Transverse colon (tissue), 4 donors: ENCODE measurements at regions not wholly inside any gene's neighbourhood (a gene's known extent, or its start where the extent isn't known, plus 50 kb on each side); places are given as distances from the start of the nearest gene placed in this dataset.

Experiments used
- DNase-seq: peaks from one replicate; pipeline ENCODE4 v3.0.0-alpha.2; 2019
- H3K27ac ChIP-seq, 4 donors: fragments of 200-600 bp; sonication (generic); 2 replicates each; pipeline ENCODE4 v1.5.1; 2016 to 2018; ENCODE audit warnings: inconsistent platforms in 4 of 4
- H3K27me3 ChIP-seq: fragments of 200-600 bp; sonication (generic); 2 replicates; pipeline ENCODE4 v1.5.1; 2017; ENCODE audit warnings: inconsistent platforms
- H3K36me3 ChIP-seq, 4 donors: fragments of 200-600 bp; sonication (generic); 2 replicates each; pipeline ENCODE4 v1.5.1; 2017 to 2019; ENCODE audit warnings: inconsistent platforms in 4 of 4
- H3K4me1 ChIP-seq, 4 donors: fragments of 200-600 bp; sonication (generic); 2 replicates each; pipeline ENCODE4 v1.5.1; 2017 to 2020; ENCODE audit warnings: inconsistent platforms in 4 of 4
- H3K4me3 ChIP-seq, 4 donors: fragments of 200-600 bp; sonication (generic); 1 replicate in 1 of 4; 2 replicates in 3 of 4; pipeline versions ENCODE4 v1.5.1 to v1.6.1; 2017 to 2019; ENCODE audit warnings: inconsistent platforms in 4 of 4
- H3K9me3 ChIP-seq, 2 donors: fragments of 200-600 bp; sonication (generic); 2 replicates each; pipeline ENCODE4 v1.5.1; 2017 to 2019; ENCODE audit warnings: inconsistent platforms in 2 of 2
- EP300 ChIP-seq: sonication (generic); formaldehyde crosslinking; IDR thresholded peaks from one replicate; pipeline ENCODE4 v1.6.1; 2017; ENCODE audit warnings: antibody characterized with exemption, low read depth
- POLR2A ChIP-seq: fragments of 450-650 bp; IDR thresholded peaks from one replicate; pipeline ENCODE4 v1.6.1; 2016; ENCODE audit warnings: antibody characterized with exemption, mild to moderate bottlenecking, moderate library complexity
- POLR2AphosphoS5 ChIP-seq, 3 donors: sonication (generic); formaldehyde crosslinking; IDR thresholded peaks; one replicate each; pipeline ENCODE4 v1.6.1; 2016; ENCODE audit warnings: antibody characterized with exemption in 3 of 3
- WGBS, 2 donors: methylation state at CpG; one replicate each; pipeline ENCODE4 v1.1.5; 2018; ENCODE audit warnings: low coverage in 1 of 2; 5-methylcytosine and 5-hydroxymethylcytosine counted together
- in situ Hi-C, 4 donors: fragments of 200-750 bp; cut with MboI; loops; one replicate each; pipeline versions ENCODE4 v1.15.0 to v1.15.1; 2017; ENCODE audit warnings: low sequenced_read_pairs in 3 of 4, low pct_ligation_motif_present in 1 of 4, low pct_unique_long_range_greater_than_20kb in 1 of 4
- intact Hi-C: fragments of 100-400 bp; cut with DNase I; formaldehyde crosslinking; loops from one replicate; pipeline ENCODE4 v1.15.1; 2023; ENCODE audit warnings: low total_unique reads
- TF ChIP-seq, protein P1 (sequence below), 5 experiments: fragments of 200-600 bp in 3 of 5; fragments of 450-650 bp in 2 of 5; sonication (generic) in 3 of 5; IDR thresholded peaks; 1 replicate in 2 of 5; 2 replicates in 3 of 5; pipeline ENCODE4 v1.5.1; 2016 to 2017; ENCODE audit warnings: antibody characterized with exemption in 5 of 5, inconsistent platforms in 3 of 5, mild to moderate bottlenecking in 2 of 5, moderate library complexity in 1 of 5

DNA sequence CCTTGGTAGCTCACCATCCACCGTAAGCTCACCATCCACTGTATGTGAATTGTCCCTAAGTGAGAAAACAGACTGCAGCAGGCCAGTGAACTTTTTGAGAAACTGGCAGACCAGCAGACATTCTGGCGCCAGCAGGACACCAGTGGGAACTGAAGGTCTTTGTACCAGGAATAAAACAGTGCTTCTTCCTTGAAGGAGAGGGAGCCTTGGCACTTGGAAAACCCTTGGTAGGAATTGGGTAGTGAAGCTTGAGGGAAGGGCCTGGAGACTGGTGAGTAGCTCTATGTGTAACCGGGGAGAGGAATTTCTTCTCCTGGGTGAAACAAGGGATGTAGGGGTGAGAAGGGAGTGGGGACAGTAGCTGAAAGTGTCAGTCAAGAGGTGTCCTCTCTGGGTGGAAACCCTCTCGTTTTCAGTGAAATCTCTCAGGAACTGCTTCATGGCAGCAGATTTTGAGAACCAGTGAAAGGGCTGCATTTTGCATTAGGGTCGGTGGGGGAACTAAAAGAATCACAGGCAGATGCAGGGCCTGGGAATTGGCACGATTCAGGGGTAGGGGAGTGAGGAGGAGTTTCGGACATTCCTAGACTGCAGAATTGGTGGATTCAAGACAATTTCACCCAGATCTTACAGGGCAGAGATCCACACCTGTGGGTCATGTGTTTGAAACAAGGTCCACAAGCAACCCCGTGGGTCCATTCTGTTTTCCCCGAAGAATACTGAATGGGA lies 131.5 kb upstream of the DLX2 start:
- DNase-seq = no peak
- Histone ChIP-seq H3K4me3 (peak overlapping the region in 2 of 4 donors; percentile 34 to 37), H3K27me3 (peaks cover 29% of the 10 kb centered on the region), H3K4me1 (peaks cover 16 to 37% (median 31%) of the 10 kb centered on the region in 4 donors), H3K27ac (peak overlapping the region; percentile 29 to 72 (median 64)), H3K36me3 (no peaks in the 10 kb centered on the region), H3K9me3 (no peaks in the 10 kb centered on the region)
- intact Hi-C loops (no loop called here), in situ Hi-C loops (no loop called here)
- 44 to 53% methylated on average over 5 to 9 of the region's 9 CpGs for WGBS, 2 donors
- TF ChIP-seq POLR2AphosphoS5 (IDR thresholded peaks at IDR 0.05) = no peak
- TF ChIP-seq POLR2A = peak; percentile 10
- TF ChIP-seq, protein P1, sequence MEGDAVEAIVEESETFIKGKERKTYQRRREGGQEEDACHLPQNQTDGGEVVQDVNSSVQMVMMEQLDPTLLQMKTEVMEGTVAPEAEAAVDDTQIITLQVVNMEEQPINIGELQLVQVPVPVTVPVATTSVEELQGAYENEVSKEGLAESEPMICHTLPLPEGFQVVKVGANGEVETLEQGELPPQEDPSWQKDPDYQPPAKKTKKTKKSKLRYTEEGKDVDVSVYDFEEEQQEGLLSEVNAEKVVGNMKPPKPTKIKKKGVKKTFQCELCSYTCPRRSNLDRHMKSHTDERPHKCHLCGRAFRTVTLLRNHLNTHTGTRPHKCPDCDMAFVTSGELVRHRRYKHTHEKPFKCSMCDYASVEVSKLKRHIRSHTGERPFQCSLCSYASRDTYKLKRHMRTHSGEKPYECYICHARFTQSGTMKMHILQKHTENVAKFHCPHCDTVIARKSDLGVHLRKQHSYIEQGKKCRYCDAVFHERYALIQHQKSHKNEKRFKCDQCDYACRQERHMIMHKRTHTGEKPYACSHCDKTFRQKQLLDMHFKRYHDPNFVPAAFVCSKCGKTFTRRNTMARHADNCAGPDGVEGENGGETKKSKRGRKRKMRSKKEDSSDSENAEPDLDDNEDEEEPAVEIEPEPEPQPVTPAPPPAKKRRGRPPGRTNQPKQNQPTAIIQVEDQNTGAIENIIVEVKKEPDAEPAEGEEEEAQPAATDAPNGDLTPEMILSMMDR (IDR thresholded peaks at IDR 0.05) = peak in 1 of 5 experiments; percentile 20

DNA sequence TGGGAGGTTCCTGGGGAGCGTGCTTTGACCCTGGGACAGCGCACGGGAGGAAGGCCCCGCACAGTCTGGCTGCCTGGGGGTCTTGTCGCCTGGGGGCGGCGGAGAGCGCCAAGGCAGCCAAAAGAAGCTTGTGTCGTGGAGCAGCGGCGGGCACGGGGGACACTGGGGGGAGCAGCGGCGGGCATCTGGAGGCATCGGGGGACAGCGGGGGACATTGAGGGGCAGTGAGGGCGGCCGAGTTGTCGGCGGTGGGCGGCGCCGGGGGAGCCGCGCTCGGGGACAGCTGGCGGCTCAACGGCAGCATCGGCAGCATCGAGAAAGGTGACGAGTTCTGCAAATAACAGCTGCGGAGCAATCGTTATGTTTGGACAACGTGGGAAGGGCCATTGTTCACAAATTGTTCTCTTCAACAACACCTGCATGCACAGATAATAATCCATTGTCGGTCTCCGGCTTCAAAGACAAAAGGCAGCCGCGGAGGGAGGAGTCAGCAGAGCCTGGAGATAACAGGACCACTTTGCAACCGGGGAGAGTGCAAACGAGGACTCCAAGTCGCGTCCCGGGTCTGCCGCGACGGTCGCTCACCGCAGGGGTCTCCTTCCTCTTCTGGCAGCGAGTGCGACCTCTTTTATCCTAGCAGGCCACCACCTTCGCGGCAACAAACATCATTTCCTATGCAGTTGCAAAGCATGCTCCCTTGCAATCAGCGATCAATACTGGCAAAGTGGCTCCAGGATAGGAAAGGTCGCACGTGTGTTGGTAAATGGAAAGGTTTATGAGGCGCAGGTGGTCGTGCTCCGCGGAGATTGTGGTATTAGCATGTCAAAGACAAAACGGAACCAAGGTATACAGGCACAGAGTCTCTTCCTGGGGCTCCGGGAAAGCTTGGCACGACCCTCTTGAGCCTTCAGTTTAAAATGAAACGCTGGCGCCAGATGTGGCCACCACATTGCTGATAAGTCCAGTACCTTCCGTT lies 132.3 kb upstream of the DLX2 start:
- Histone ChIP-seq H3K27ac (peak overlapping the region; percentile 29 to 72 (median 64)), H3K4me3 (peak overlapping the region; percentile 2 to 37 (median 26)), H3K27me3 (peaks cover 29% of the 10 kb centered on the region), H3K9me3 (no peaks in the 10 kb centered on the region), H3K4me1 (peaks cover 16 to 34% (median 31%) of the 10 kb centered on the region in 4 donors), H3K36me3 (no peaks in the 10 kb centered on the region)
- in situ Hi-C loops (no loop called here), intact Hi-C loops (no loop called here)
- peak; percentile 74 for DNase-seq
- 0 to 6% methylated on average over 4 to 65 of the region's 65 CpGs for WGBS, 2 donors
- TF ChIP-seq POLR2AphosphoS5 (IDR thresholded peaks at IDR 0.05) = peak; percentile 33 to 73 (median 44)
- peak; percentile 48 for TF ChIP-seq POLR2A
- TF ChIP-seq EP300 = no peak
- TF ChIP-seq, protein P1 (IDR thresholded peaks at IDR 0.05) = no peak

GRCh38 chr2:172239944-172240590 lies 137.4 kb upstream of the DLX2 start:
- 94 to 98% methylated on average over 6 to 8 of the region's 8 CpGs for WGBS, 2 donors
- H3K9me3 ChIP-seq = no peaks in the 10 kb centered on the region
- peaks cover 21% of the 10 kb centered on the region for H3K27me3 ChIP-seq
- no peak overlapping the region for H3K4me3 ChIP-seq
- intact Hi-C loops = no loop called here
- no peak for DNase-seq
- in situ Hi-C loops = no loop called here
- H3K36me3 ChIP-seq = no peaks in the 10 kb centered on the region
- TF ChIP-seq EP300 (no peak), POLR2A (no peak), POLR2AphosphoS5 (IDR thresholded peaks at IDR 0.05) (no peak)
- TF ChIP-seq, protein P1 (IDR thresholded peaks at IDR 0.05) = no peak
- H3K27ac ChIP-seq = no peak overlapping the region
- H3K4me1 ChIP-seq = peaks cover 9 to 18% (median 11%) of the 10 kb centered on the region in 4 donors

DNA sequence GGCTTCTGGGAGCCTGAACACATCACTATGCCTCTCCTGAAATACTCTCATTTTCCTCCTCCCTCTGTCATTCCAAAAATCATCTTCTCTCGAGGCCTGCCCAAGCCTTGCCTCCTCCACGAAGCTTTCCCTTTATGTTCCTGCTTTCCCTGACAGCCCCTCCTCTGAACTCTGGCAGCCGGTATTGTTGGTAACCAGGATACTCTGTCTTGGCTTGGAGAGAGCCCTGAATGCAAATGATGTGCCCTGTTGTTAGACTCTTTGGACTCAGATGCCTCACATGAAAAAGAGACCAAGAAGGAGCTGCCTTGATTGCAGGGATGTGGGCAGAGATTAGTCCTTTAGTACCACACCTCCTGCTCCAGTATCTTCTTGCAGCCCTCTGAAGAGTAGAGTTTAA lies 138.5 kb upstream of the DLX2 start:
- TF ChIP-seq EP300 = no peak
- TF ChIP-seq POLR2AphosphoS5 (IDR thresholded peaks at IDR 0.05) = no peak
- TF ChIP-seq, protein P1 (IDR thresholded peaks at IDR 0.05) = no peak
- no peak for TF ChIP-seq POLR2A
- no peaks in the 10 kb centered on the region for H3K36me3 ChIP-seq

More for the DNA sequence above, 138.5 kb upstream of the DLX2 start:
- intact Hi-C loops = no loop called here
- in situ Hi-C loops = no loop called here
- Histone ChIP-seq H3K4me1 (peaks cover 0 to 7% (median 2%) of the 10 kb centered on the region in 4 donors), H3K4me3 (no peak overlapping the region), H3K27ac (no peak overlapping the region), H3K9me3 (no peaks in the 10 kb centered on the region), H3K27me3 (peaks cover 10% of the 10 kb centered on the region)
- DNase-seq = no peak
- 76 to 78% methylated on average over 3 of the region's 3 CpGs for WGBS, 2 donors
